Panc1 (cell line): ENCODE measurements at regions not wholly inside any gene's neighbourhood (a gene's known extent, or its start where the extent isn't known, plus 50 kb on each side); places are given as distances from the start of the nearest gene placed in this dataset.

Experiments
- CTCF ChIP-seq: fragments of 450-650 bp; IDR thresholded peaks from 2 replicates; pipeline ENCODE4 v1.5.1; 2017; ENCODE audit warnings: mild to moderate bottlenecking
- POLR2AphosphoS5 ChIP-seq: IDR thresholded peaks from 2 replicates; pipeline ENCODE4 v1.6.1; 2012; ENCODE audit warnings: mild to moderate bottlenecking, low read depth, low read length, moderate library complexity
- REST ChIP-seq, 2 experiments: IDR thresholded peaks; 2 replicates each; pipeline ENCODE4 v1.6.1; 2011 to 2012; ENCODE audit warnings: low read depth in 2 of 2, control low read depth in 1 of 2, low read length in 1 of 2, mild to moderate bottlenecking in 1 of 2, moderate library complexity in 1 of 2; ENCODE audit not compliant: insufficient read depth in 1 of 2
- SIN3A ChIP-seq: IDR thresholded peaks from 2 replicates; pipeline ENCODE4 v1.6.1; 2012; ENCODE audit warnings: low read depth, mild to moderate bottlenecking, low read length, moderate library complexity, borderline replicate concordance; ENCODE audit not compliant: insufficient read depth
- TCF7L2 ChIP-seq: IDR thresholded peaks from 2 replicates; pipeline ENCODE4 v1.6.1; 2011; ENCODE audit warnings: mild to moderate bottlenecking, low read depth, low read length, inconsistent platforms

DNA sequence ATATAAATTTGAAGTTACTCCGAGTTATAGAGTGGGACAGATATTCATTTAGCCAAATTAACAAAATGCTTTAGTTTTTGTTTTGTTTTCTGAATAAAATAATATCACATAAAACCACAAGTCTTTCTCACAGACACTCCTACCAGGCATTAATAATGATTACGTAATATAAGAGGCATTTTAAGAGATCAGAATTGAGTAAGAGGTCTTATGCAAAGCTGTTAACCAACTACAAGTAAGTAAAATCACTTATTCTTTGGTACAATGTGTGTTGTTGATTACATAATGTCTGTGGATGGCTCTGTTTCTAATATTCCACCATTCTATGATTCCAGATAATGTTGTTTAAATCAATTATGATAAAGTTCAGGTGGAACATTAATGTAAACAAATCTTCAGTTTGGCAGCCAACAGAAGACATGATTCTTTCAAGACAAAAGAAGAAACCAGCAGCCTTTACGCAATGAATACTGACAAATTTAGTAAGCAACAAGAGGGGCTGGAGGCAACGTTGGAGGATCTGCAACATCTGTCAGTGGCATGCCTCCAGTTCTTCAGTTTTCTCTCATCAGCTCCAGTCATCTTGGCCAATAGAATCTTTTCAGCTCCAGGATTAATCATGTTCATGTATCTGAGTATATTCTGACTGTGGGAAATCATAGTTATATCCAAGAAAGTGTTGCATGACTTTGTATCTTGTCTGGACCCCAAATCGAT, 403.8 kb downstream of the SLITRK5 start:
- TF ChIP-seq CTCF = no peak
- TF ChIP-seq TCF7L2 = no peak
- TF ChIP-seq POLR2AphosphoS5 = no peak
- TF ChIP-seq REST (IDR thresholded peaks at IDR 0.05; ENCODE audit: insufficient read depth in 1 of 2, low read depth in 2 of 2, low read length in 1 of 2) = no peak
- TF ChIP-seq SIN3A = no peak
